GOT3 (cell line): ENCODE measurements at regions not wholly inside any gene's neighbourhood (a gene's known extent, or its start where the extent isn't known, plus 50 kb on each side); places are given as distances from the start of the nearest gene placed in this dataset.

Source experiments
- DNase-seq: peaks from one replicate; lab custom pipeline; 2025; ENCODE audit warnings: mixed read lengths; lab: John Stamatoyannopoulos, UW

GRCh38 chr10:36700123-36700522 lies 425.3 kb upstream of the ANKRD30A start:
- no peak for DNase-seq

- no peak for DNase-seq
Measured at GRCh38 chr10:36692759-36693158, 432.6 kb upstream of the ANKRD30A start.

GRCh38 chr10:36688717-36689116 lies 436.7 kb upstream of the ANKRD30A start:
- DNase-seq, result no peak

- DNase-seq, result no peak
Measured at GRCh38 chr10:36683421-36683820, 442.0 kb upstream of the ANKRD30A start.

- DNase-seq, result no peak
Measured at GRCh38 chr10:36681751-36682632, 443.4 kb upstream of the ANKRD30A start.

GRCh38 chr10:36679554-36679953 lies 445.8 kb upstream of the ANKRD30A start:
- no peak for DNase-seq

GRCh38 chr10:36677431-36677768 lies 448.0 kb upstream of the ANKRD30A start:
- no peak for DNase-seq

GRCh38 chr10:36676756-36677430 lies 448.5 kb upstream of the ANKRD30A start:
- no peak for DNase-seq

- no peak for DNase-seq
Measured at GRCh38 chr10:36676321-36676720, 449.1 kb upstream of the ANKRD30A start.

- no peak for DNase-seq
Measured at GRCh38 chr10:36675458-36675880, 449.9 kb upstream of the ANKRD30A start.

GRCh38 chr10:36671607-36672006 lies 453.8 kb upstream of the ANKRD30A start:
- no peak for DNase-seq

- no peak for DNase-seq
Measured at GRCh38 chr10:36670621-36671402, 454.6 kb upstream of the ANKRD30A start.

GRCh38 chr10:36669615-36670352 lies 455.6 kb upstream of the ANKRD30A start:
- no peak for DNase-seq

GRCh38 chr10:36666451-36666850 lies 458.9 kb upstream of the ANKRD30A start:
- DNase-seq, result no peak

- no peak for DNase-seq
Measured at GRCh38 chr10:36662571-36662970, 462.8 kb upstream of the ANKRD30A start.

GRCh38 chr10:36650274-36650673 lies 475.1 kb upstream of the ANKRD30A start:
- DNase-seq, result no peak

- no peak for DNase-seq
Measured at GRCh38 chr10:36647540-36647939, 477.9 kb upstream of the ANKRD30A start.

- DNase-seq, result no peak
Measured at GRCh38 chr10:36640626-36641025, 484.8 kb upstream of the ANKRD30A start.

- no peak for DNase-seq
Measured at GRCh38 chr10:36638462-36639155, 486.8 kb upstream of the ANKRD30A start.

- DNase-seq, result no peak
Measured at GRCh38 chr10:36636879-36637278, 488.5 kb upstream of the ANKRD30A start.

GRCh38 chr10:36636285-36636839 lies 489.0 kb upstream of the ANKRD30A start:
- no peak for DNase-seq
